Body of pancreas (tissue), 4 donors: ENCODE measurements at regions not wholly inside any gene's neighbourhood (a gene's known extent, or its start where the extent isn't known, plus 50 kb on each side); places are given as distances from the start of the nearest gene placed in this dataset.

ENCODE experiments used
- POLR2A ChIP-seq, 3 donors: fragments of 450-650 bp; IDR thresholded peaks; one replicate each; pipeline ENCODE4 v1.6.1; 2016; ENCODE audit warnings: antibody characterized with exemption in 3 of 3, mild to moderate bottlenecking in 2 of 3
- TF ChIP-seq, protein P1 (sequence below), 7 experiments: fragments of 450-650 bp in 4 of 7; fragments of 200-600 bp in 3 of 7; sonication (generic) in 3 of 7; IDR thresholded peaks; one replicate each; pipeline ENCODE4 v1.5.1; 2016 to 2019; ENCODE audit warnings: antibody characterized with exemption in 7 of 7

- TF ChIP-seq, protein P1, sequence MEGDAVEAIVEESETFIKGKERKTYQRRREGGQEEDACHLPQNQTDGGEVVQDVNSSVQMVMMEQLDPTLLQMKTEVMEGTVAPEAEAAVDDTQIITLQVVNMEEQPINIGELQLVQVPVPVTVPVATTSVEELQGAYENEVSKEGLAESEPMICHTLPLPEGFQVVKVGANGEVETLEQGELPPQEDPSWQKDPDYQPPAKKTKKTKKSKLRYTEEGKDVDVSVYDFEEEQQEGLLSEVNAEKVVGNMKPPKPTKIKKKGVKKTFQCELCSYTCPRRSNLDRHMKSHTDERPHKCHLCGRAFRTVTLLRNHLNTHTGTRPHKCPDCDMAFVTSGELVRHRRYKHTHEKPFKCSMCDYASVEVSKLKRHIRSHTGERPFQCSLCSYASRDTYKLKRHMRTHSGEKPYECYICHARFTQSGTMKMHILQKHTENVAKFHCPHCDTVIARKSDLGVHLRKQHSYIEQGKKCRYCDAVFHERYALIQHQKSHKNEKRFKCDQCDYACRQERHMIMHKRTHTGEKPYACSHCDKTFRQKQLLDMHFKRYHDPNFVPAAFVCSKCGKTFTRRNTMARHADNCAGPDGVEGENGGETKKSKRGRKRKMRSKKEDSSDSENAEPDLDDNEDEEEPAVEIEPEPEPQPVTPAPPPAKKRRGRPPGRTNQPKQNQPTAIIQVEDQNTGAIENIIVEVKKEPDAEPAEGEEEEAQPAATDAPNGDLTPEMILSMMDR (IDR thresholded peaks at IDR 0.05) = no peak
- no peak for TF ChIP-seq POLR2A (IDR thresholded peaks at IDR 0.05)
Observed at GRCh38 chr14:99055816-99056215, 216.2 kb downstream of the BCL11B start.
